Transverse colon (tissue), 3 donors: ENCODE measurements at regions not wholly inside any gene's neighbourhood (a gene's known extent, or its start where the extent isn't known, plus 50 kb on each side); places are given as distances from the start of the nearest gene placed in this dataset.
"Not testable (repeated sequence)": the region's sequence is repeated elsewhere in the genome, so short reads cannot be mapped to it uniquely, and the experiment has no call there.

ENCODE experiments used
- EP300 ChIP-seq: sonication (generic); formaldehyde crosslinking; IDR thresholded peaks from one replicate; pipeline ENCODE4 v1.6.1; 2017; ENCODE audit warnings: antibody characterized with exemption, low read depth
- POLR2A ChIP-seq: fragments of 450-650 bp; IDR thresholded peaks from one replicate; pipeline ENCODE4 v1.6.1; 2016; ENCODE audit warnings: antibody characterized with exemption, mild to moderate bottlenecking, moderate library complexity
- TF ChIP-seq, protein P1 (sequence below), 5 experiments: fragments of 200-600 bp in 3 of 5; fragments of 450-650 bp in 2 of 5; sonication (generic) in 3 of 5; IDR thresholded peaks; 1 replicate in 2 of 5; 2 replicates in 3 of 5; pipeline ENCODE4 v1.5.1; 2016 to 2017; ENCODE audit warnings: antibody characterized with exemption in 5 of 5, inconsistent platforms in 3 of 5, mild to moderate bottlenecking in 2 of 5, moderate library complexity in 1 of 5

DNA sequence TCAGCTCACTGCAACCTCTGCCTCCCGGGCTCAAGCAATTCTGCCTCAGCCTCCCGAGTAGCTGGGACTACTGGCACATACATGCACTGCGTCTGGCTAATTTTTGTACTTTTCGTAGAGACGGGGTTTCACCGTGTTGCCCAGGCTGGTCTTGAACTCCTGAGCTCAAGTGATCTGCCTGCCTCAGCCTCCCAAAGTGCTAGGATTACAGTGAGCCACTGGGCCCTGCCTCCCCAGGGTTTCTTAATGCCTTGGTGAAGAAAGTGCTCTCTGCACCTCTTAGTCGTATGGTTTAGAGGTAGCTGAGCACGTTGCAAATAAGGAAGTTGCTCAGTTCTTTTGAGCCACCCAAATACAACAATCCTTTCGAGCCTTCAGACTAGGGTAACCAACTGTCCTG lies 1098.5 kb downstream of the TBC1D22A start:
- TF ChIP-seq, protein P1, sequence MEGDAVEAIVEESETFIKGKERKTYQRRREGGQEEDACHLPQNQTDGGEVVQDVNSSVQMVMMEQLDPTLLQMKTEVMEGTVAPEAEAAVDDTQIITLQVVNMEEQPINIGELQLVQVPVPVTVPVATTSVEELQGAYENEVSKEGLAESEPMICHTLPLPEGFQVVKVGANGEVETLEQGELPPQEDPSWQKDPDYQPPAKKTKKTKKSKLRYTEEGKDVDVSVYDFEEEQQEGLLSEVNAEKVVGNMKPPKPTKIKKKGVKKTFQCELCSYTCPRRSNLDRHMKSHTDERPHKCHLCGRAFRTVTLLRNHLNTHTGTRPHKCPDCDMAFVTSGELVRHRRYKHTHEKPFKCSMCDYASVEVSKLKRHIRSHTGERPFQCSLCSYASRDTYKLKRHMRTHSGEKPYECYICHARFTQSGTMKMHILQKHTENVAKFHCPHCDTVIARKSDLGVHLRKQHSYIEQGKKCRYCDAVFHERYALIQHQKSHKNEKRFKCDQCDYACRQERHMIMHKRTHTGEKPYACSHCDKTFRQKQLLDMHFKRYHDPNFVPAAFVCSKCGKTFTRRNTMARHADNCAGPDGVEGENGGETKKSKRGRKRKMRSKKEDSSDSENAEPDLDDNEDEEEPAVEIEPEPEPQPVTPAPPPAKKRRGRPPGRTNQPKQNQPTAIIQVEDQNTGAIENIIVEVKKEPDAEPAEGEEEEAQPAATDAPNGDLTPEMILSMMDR (IDR thresholded peaks at IDR 0.05): not testable (repeated sequence)
- not testable (repeated sequence) for TF ChIP-seq EP300, POLR2A
